ENCODE measurements at regions not wholly inside any gene's neighbourhood (a gene's known extent, or its start where the extent isn't known, plus 50 kb on each side); places are given as distances from the start of the nearest gene placed in this dataset.

DNA sequence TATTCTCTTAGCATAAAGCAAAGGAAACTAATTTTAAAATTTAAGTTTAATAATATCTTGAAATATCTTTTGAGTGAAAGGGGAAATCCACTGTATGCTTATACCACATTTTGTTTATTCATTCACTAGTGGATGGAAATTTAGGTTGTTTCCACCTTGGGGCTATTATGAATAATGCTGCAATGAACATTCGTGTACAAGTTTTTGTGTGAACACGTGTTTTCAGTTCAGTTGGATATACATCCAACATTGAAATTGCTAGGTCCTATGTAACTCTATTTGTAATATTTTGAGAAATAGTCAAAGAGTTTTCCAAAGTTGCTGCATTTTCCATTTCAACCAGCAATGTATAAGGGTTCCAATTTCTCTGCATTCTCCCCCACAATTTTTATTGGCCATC is 83.7 kb upstream of the ETV6 start:
- DNase-seq (ENCODE audit: low read depth): no peak
- H3K4me3 ChIP-seq (ENCODE audit: low read depth, low read length): no peak overlapping the region
- TF ChIP-seq CTCF (IDR thresholded peaks at IDR 0.05; ENCODE audit: low read depth, low read length, missing control alignments): no peak

GRCh38 chr12:11568155-11568761 is 81.2 kb upstream of the ETV6 start:
- no peak overlapping the region for H3K4me3 ChIP-seq (ENCODE audit: low read depth, low read length)
- TF ChIP-seq CTCF (IDR thresholded peaks at IDR 0.05; ENCODE audit: low read depth, low read length, missing control alignments): no peak
- DNase-seq (ENCODE audit: low read depth): no peak

GRCh38 chr12:11568762-11569478 is 80.6 kb upstream of the ETV6 start:
- peak; percentile 87 for DNase-seq (ENCODE audit: low read depth)
- no peak for TF ChIP-seq CTCF (IDR thresholded peaks at IDR 0.05; ENCODE audit: low read depth, low read length, missing control alignments)
- H3K4me3 ChIP-seq (ENCODE audit: low read depth, low read length): no peak overlapping the region

- no peak for TF ChIP-seq CTCF (IDR thresholded peaks at IDR 0.05; ENCODE audit: low read depth, low read length, missing control alignments)
- DNase-seq (ENCODE audit: low read depth): no peak
These were observed 79.8 kb upstream of the ETV6 start for GRCh38 chr12:11569716-11570115.

DNA sequence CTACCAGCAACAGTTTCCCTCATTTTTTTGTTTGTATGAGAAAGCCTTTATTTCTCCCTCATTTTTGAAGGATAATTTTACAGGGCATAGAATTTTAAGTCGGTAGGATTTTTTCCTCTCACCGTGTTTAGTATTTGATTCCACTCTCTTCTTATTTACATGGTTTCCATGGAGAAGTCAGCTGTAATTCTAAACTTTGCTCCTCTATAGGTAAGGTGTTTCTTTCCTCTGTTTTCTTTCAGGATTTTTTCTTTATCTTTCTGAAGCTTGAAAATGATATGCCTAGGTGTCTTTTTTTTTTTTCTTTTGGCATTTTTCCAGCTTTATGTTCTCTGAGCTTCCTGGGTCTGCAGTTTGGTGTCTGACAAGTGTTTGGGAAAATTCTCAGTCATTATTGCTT is 75.6 kb upstream of the ETV6 start:
- no peak for TF ChIP-seq CTCF (IDR thresholded peaks at IDR 0.05; ENCODE audit: low read depth, low read length, missing control alignments)
- no peak for DNase-seq (ENCODE audit: low read depth)
- H3K4me3 ChIP-seq (ENCODE audit: low read depth, low read length): no peak overlapping the region

More at GRCh38 chr12:11569716-11570115, 79.8 kb upstream of the ETV6 start:
- no peak overlapping the region for H3K4me3 ChIP-seq (ENCODE audit: low read depth, low read length)

GRCh38 chr12:11576104-11576503 is 73.4 kb upstream of the ETV6 start:
- H3K4me3 ChIP-seq (ENCODE audit: low read depth, low read length): no peak overlapping the region
- TF ChIP-seq CTCF (IDR thresholded peaks at IDR 0.05; ENCODE audit: low read depth, low read length, missing control alignments): no peak
- DNase-seq (ENCODE audit: low read depth): no peak
